B cell (primary cell): ENCODE measurements at regions not wholly inside any gene's neighbourhood (a gene's known extent, or its start where the extent isn't known, plus 50 kb on each side); places are given as distances from the start of the nearest gene placed in this dataset.

Source experiments
- CTCF ChIP-seq: fragments of 200-600 bp; IDR thresholded peaks from one replicate; pipeline ENCODE4 v1.8.0; 2022; ENCODE audit warnings: antibody characterized with exemption, mild to moderate bottlenecking
- EZH2 ChIP-seq: IDR thresholded peaks from 2 replicates; pipeline ENCODE4 v1.6.1; 2012; ENCODE audit warnings: borderline replicate concordance, low read depth, mild to moderate bottlenecking, moderate library complexity, low read length; ENCODE audit not compliant: insufficient read depth, poor library complexity, severe bottlenecking

- no peak for TF ChIP-seq CTCF
- TF ChIP-seq EZH2: no peak
These were observed 351.2 kb upstream of the NR2F2 start for GRCh38 chr15:95979286-95979685.
